HepG2 (cell line): ENCODE measurements at regions not wholly inside any gene's neighbourhood (a gene's known extent, or its start where the extent isn't known, plus 50 kb on each side); places are given as distances from the start of the nearest gene placed in this dataset.

Experiments used
- ASH2L ChIP-seq: fragments of 300-600, 200-600 bp; sonication (generic); IDR thresholded peaks from 2 replicates; pipeline ENCODE4 v1.7.0; 2017; ENCODE audit warnings: low read depth, mild to moderate bottlenecking, moderate library complexity, mixed read lengths, low read length; ENCODE audit not compliant: insufficient read length
- BCLAF1 ChIP-seq: fragments of 450-650 bp; IDR thresholded peaks from 2 replicates; pipeline ENCODE4 v1.6.1; 2017; ENCODE audit warnings: mild to moderate bottlenecking
- CEBPB ChIP-seq: IDR thresholded peaks from 2 replicates; pipeline ENCODE4 v1.6.1; 2011; ENCODE audit warnings: low read depth, low read length, improper control_type of control experiment, borderline replicate concordance
- CTCF ChIP-seq: sonication (generic); formaldehyde crosslinking; IDR thresholded peaks from 2 replicates; pipeline ENCODE4 v1.5.0; 2020; ENCODE audit warnings: mild to moderate bottlenecking, missing genetic modification reagents, moderate library complexity
- EHMT2 ChIP-seq: fragments of 200-600 bp; sonication (generic); IDR thresholded peaks from 2 replicates; pipeline ENCODE4 v1.7.0; 2017; ENCODE audit warnings: antibody characterized with exemption, low read depth, low read length, borderline replicate concordance
- JUND ChIP-seq: sonication (generic); formaldehyde crosslinking; IDR thresholded peaks from 2 replicates; pipeline ENCODE4 v1.8.0; 2022; ENCODE audit warnings: mild to moderate bottlenecking, missing genetic modification reagents
- PHF8 ChIP-seq: sonication (generic); formaldehyde crosslinking; IDR thresholded peaks from 2 replicates; pipeline ENCODE4 v1.5.0; 2020; ENCODE audit warnings: missing genetic modification reagents
- TAF1 ChIP-seq: sonication (generic); formaldehyde crosslinking; IDR thresholded peaks from 2 replicates; pipeline ENCODE4 v1.4.0; 2020; ENCODE audit warnings: missing genetic modification reagents
- U2AF2 ChIP-seq: fragments of 200-400 bp; formaldehyde crosslinking; IDR thresholded peaks from 2 replicates; pipeline ENCODE4 v1.6.1; 2017; ENCODE audit warnings: low read depth, mild to moderate bottlenecking, low read length
- ZNF776 ChIP-seq: sonication (generic); formaldehyde crosslinking; IDR thresholded peaks from 2 replicates; pipeline ENCODE4 v1.4.0; 2020; ENCODE audit warnings: mild to moderate bottlenecking, missing genetic modification reagents
- TF ChIP-seq, protein P1 (sequence below): sonication (generic); formaldehyde crosslinking; IDR thresholded peaks from 2 replicates; pipeline ENCODE4 v1.4.0; 2020; ENCODE audit warnings: low read depth, missing genetic modification reagents
- TF ChIP-seq, protein P2 (sequence below): sonication (generic); formaldehyde crosslinking; IDR thresholded peaks from 2 replicates; pipeline ENCODE4 v1.5.0; 2020; ENCODE audit warnings: missing genetic modification reagents, mild to moderate bottlenecking, borderline replicate concordance
- TF ChIP-seq, protein P3 (sequence below): sonication (generic); formaldehyde crosslinking; IDR thresholded peaks from 2 replicates; pipeline ENCODE4 v1.4.0; 2020; ENCODE audit warnings: missing genetic modification reagents
- TF ChIP-seq, protein P4 (sequence below): IDR thresholded peaks from 2 replicates; pipeline ENCODE4 v1.6.1; 2012; ENCODE audit warnings: low read length, improper control_type of control experiment

DNA sequence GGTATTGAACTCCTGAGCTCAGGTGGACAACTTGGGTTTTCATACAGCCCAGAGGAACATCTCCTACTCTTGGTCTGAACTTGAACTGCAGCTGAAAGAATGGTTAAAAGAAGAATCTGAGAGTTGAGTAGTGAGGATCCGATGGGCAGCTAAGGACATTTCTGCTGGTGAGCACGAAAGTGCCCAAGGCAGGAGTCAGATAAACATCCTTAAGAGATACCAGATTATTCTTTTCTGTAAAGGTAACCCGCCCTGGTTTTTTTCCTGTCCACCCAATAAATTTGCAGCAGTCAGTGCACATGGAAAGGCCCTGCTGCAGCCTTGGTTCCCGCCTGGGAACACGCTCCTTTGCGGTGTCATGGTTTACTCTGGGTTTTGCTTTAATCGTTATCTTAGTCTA is 78.4 kb upstream of the ARHGEF7 start:
- TF ChIP-seq CEBPB: no peak
- TF ChIP-seq ZNF776 (CRISPR knock-in tag): no peak
- TF ChIP-seq TAF1: no peak
- no peak for TF ChIP-seq EHMT2
- TF ChIP-seq CTCF: no peak
- TF ChIP-seq, protein P1, sequence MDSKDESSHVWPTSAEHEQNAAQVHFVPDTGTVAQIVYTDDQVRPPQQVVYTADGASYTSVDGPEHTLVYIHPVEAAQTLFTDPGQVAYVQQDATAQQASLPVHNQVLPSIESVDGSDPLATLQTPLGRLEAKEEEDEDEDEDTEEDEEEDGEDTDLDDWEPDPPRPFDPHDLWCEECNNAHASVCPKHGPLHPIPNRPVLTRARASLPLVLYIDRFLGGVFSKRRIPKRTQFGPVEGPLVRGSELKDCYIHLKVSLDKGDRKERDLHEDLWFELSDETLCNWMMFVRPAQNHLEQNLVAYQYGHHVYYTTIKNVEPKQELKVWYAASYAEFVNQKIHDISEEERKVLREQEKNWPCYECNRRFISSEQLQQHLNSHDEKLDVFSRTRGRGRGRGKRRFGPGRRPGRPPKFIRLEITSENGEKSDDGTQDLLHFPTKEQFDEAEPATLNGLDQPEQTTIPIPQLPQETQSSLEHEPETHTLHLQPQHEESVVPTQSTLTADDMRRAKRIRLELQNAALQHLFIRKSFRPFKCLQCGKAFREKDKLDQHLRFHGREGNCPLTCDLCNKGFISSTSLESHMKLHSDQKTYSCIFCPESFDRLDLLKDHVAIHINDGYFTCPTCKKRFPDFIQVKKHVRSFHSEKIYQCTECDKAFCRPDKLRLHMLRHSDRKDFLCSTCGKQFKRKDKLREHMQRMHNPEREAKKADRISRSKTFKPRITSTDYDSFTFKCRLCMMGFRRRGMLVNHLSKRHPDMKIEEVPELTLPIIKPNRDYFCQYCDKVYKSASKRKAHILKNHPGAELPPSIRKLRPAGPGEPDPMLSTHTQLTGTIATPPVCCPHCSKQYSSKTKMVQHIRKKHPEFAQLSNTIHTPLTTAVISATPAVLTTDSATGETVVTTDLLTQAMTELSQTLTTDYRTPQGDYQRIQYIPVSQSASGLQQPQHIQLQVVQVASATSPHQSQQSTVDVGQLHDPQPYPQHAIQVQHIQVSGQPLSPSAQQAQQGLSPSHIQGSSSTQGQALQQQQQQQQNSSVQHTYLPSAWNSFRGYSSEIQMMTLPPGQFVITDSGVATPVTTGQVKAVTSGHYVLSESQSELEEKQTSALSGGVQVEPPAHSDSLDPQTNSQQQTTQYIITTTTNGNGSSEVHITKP: no peak
- TF ChIP-seq, protein P2, sequence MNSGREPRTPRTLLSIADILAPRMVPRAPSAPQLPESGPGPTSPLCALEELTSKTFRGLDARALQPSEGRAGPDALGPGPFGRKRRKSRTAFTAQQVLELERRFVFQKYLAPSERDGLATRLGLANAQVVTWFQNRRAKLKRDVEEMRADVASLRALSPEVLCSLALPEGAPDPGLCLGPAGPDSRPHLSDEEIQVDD (CRISPR knock-in tag): no peak
- TF ChIP-seq JUND (CRISPR knock-in tag): no peak
- TF ChIP-seq ASH2L: no peak
- no peak for TF ChIP-seq U2AF2
- TF ChIP-seq, protein P3, sequence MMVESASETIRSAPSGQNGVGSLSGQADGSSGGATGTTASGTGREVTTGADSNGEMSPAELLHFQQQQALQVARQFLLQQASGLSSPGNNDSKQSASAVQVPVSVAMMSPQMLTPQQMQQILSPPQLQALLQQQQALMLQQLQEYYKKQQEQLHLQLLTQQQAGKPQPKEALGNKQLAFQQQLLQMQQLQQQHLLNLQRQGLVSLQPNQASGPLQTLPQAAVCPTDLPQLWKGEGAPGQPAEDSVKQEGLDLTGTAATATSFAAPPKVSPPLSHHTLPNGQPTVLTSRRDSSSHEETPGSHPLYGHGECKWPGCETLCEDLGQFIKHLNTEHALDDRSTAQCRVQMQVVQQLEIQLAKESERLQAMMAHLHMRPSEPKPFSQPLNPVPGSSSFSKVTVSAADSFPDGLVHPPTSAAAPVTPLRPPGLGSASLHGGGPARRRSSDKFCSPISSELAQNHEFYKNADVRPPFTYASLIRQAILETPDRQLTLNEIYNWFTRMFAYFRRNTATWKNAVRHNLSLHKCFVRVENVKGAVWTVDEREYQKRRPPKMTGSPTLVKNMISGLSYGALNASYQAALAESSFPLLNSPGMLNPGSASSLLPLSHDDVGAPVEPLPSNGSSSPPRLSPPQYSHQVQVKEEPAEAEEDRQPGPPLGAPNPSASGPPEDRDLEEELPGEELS: no peak
- TF ChIP-seq, protein P4, sequence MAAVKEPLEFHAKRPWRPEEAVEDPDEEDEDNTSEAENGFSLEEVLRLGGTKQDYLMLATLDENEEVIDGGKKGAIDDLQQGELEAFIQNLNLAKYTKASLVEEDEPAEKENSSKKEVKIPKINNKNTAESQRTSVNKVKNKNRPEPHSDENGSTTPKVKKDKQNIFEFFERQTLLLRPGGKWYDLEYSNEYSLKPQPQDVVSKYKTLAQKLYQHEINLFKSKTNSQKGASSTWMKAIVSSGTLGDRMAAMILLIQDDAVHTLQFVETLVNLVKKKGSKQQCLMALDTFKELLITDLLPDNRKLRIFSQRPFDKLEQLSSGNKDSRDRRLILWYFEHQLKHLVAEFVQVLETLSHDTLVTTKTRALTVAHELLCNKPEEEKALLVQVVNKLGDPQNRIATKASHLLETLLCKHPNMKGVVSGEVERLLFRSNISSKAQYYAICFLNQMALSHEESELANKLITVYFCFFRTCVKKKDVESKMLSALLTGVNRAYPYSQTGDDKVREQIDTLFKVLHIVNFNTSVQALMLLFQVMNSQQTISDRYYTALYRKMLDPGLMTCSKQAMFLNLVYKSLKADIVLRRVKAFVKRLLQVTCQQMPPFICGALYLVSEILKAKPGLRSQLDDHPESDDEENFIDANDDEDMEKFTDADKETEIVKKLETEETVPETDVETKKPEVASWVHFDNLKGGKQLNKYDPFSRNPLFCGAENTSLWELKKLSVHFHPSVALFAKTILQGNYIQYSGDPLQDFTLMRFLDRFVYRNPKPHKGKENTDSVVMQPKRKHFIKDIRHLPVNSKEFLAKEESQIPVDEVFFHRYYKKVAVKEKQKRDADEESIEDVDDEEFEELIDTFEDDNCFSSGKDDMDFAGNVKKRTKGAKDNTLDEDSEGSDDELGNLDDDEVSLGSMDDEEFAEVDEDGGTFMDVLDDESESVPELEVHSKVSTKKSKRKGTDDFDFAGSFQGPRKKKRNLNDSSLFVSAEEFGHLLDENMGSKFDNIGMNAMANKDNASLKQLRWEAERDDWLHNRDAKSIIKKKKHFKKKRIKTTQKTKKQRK: no peak
- TF ChIP-seq PHF8 (CRISPR knock-in tag): no peak
- TF ChIP-seq BCLAF1: no peak
